ENCODE measurements at regions not wholly inside any gene's neighbourhood (a gene's known extent, or its start where the extent isn't known, plus 50 kb on each side); places are given as distances from the start of the nearest gene placed in this dataset.

GRCh38 chr3:78221796-78222195, 1181.9 kb downstream of the ROBO2 start:
- Histone ChIP-seq H3K9ac (ENCODE audit: low read depth in 2 of 2, low read length in 2 of 2) (no peak overlapping the region), H3K4me1 (no peaks in the 10 kb centered on the region), H3K36me3 (no peaks in the 10 kb centered on the region), H3K4me3 (no peak overlapping the region), H3K27ac (no peak overlapping the region), H3K9me3 (no peaks in the 10 kb centered on the region), H3K27me3 (no peaks in the 10 kb centered on the region)
- DNase-seq: no peak
- intact Hi-C loops (cut with DNase I): no loop called here
- no peak for TF ChIP-seq CTCF (IDR thresholded peaks at IDR 0.05)

- TF ChIP-seq CTCF (IDR thresholded peaks at IDR 0.05): no peak
- Histone ChIP-seq H3K4me3 (no peak overlapping the region), H3K27me3 (no peaks in the 10 kb centered on the region), H3K36me3 (no peaks in the 10 kb centered on the region), H3K27ac (no peak overlapping the region), H3K4me1 (no peaks in the 10 kb centered on the region), H3K9me3 (no peaks in the 10 kb centered on the region), H3K9ac (ENCODE audit: low read depth in 2 of 2, low read length in 2 of 2) (no peak overlapping the region)
- intact Hi-C loops (cut with DNase I): no loop called here
- DNase-seq: no peak
Observed at GRCh38 chr3:78235841-78236240, 1195.9 kb downstream of the ROBO2 start.

- Histone ChIP-seq H3K27ac (no peak overlapping the region), H3K27me3 (no peaks in the 10 kb centered on the region), H3K4me3 (no peak overlapping the region), H3K4me1 (no peaks in the 10 kb centered on the region), H3K9me3 (no peaks in the 10 kb centered on the region), H3K36me3 (no peaks in the 10 kb centered on the region), H3K9ac (ENCODE audit: low read depth in 2 of 2, low read length in 2 of 2) (no peak overlapping the region)
- no peak for DNase-seq
- TF ChIP-seq CTCF (IDR thresholded peaks at IDR 0.05): no peak
- intact Hi-C loops (cut with DNase I): no loop called here
Observed at GRCh38 chr3:78238811-78239210, 1198.9 kb downstream of the ROBO2 start.

- no peak for DNase-seq
- intact Hi-C loops (cut with DNase I): no loop called here
- Histone ChIP-seq H3K27me3 (no peaks in the 10 kb centered on the region), H3K4me1 (no peaks in the 10 kb centered on the region), H3K9me3 (no peaks in the 10 kb centered on the region), H3K36me3 (no peaks in the 10 kb centered on the region), H3K9ac (ENCODE audit: low read depth in 2 of 2, low read length in 2 of 2) (no peak overlapping the region), H3K4me3 (no peak overlapping the region), H3K27ac (no peak overlapping the region)
- no peak for TF ChIP-seq CTCF (IDR thresholded peaks at IDR 0.05)
Observed at GRCh38 chr3:78242724-78243123, 1202.8 kb downstream of the ROBO2 start.

- no peak overlapping the region for H3K27ac ChIP-seq
- TF ChIP-seq CTCF (IDR thresholded peaks at IDR 0.05): no peak
- H3K9ac ChIP-seq (ENCODE audit: low read depth in 2 of 2, low read length in 2 of 2): no peak overlapping the region
- H3K4me1 ChIP-seq: no peaks in the 10 kb centered on the region
- DNase-seq: no peak
- H3K4me3 ChIP-seq: no peak overlapping the region
- no peaks in the 10 kb centered on the region for H3K36me3 ChIP-seq
- H3K27me3 ChIP-seq: no peaks in the 10 kb centered on the region
- H3K9me3 ChIP-seq: no peaks in the 10 kb centered on the region
- intact Hi-C loops (cut with DNase I): no loop called here
Observed at GRCh38 chr3:78244136-78244535, 1204.2 kb downstream of the ROBO2 start.

- DNase-seq: no peak
- no peak for TF ChIP-seq CTCF (IDR thresholded peaks at IDR 0.05)
- Histone ChIP-seq H3K9ac (ENCODE audit: low read depth in 2 of 2, low read length in 2 of 2) (no peak overlapping the region), H3K9me3 (no peaks in the 10 kb centered on the region), H3K4me1 (no peaks in the 10 kb centered on the region), H3K27me3 (no peaks in the 10 kb centered on the region), H3K4me3 (no peak overlapping the region), H3K27ac (no peak overlapping the region), H3K36me3 (no peaks in the 10 kb centered on the region)
- intact Hi-C loops (cut with DNase I): no loop called here
Observed at GRCh38 chr3:78249294-78249693, 1209.4 kb downstream of the ROBO2 start.

Measured in colonic mucosa (tissue), 4 donors.